ENCODE measurements at regions not wholly inside any gene's neighbourhood (a gene's known extent, or its start where the extent isn't known, plus 50 kb on each side); places are given as distances from the start of the nearest gene placed in this dataset.

GRCh38 chr2:75765798-75766197 lies 55.1 kb upstream of the GCFC2 start:
- H3K4me3 ChIP-seq (ENCODE audit: low read depth, poor library complexity, severe bottlenecking): no peak overlapping the region
- intact Hi-C loops (cut with DNase I; ENCODE audit: low total_unique reads): no loop called here
- 81 to 93% methylated on average over 1 of the region's 1 CpG for WGBS, 2 donors
- no peak for DNase-seq (ENCODE audit: low spot score in 2 of 2)
- no peak for TF ChIP-seq POLR2A (IDR thresholded peaks at IDR 0.05)

- no peak for DNase-seq (ENCODE audit: low spot score in 2 of 2)
- no peak for TF ChIP-seq CTCF (IDR thresholded peaks at IDR 0.05)
- no peak for TF ChIP-seq POLR2A (IDR thresholded peaks at IDR 0.05)
- no peak overlapping the region for H3K4me3 ChIP-seq (ENCODE audit: low read depth, poor library complexity, severe bottlenecking)
- intact Hi-C loops (cut with DNase I; ENCODE audit: low total_unique reads): no loop called here
- WGBS, 2 donors: 72 to 73% methylated on average over 3 of the region's 3 CpGs
These were observed 53.9 kb upstream of the GCFC2 start for GRCh38 chr2:75764611-75765010.
